ENCODE measurements at regions not wholly inside any gene's neighbourhood (a gene's known extent, or its start where the extent isn't known, plus 50 kb on each side); places are given as distances from the start of the nearest gene placed in this dataset.
"Not testable (repeated sequence)": the region's sequence is repeated elsewhere in the genome, so short reads cannot be mapped to it uniquely, and the experiment has no call there.

- Mint-ChIP-seq H3K9me3 (ENCODE audit: low read depth, unreplicated experiment) (no peaks in the 10 kb centered on the region), H3K27ac (ENCODE audit: unreplicated experiment) (no peak overlapping the region), H3K4me3 (ENCODE audit: low read depth, unreplicated experiment) (no peak overlapping the region), H3K36me3 (ENCODE audit: insufficient read depth, unreplicated experiment) (no peaks in the 10 kb centered on the region), H3K27me3 (ENCODE audit: unreplicated experiment) (peaks cover 42% of the 10 kb centered on the region), H3K4me1 (ENCODE audit: low read depth, unreplicated experiment) (no peaks in the 10 kb centered on the region)
- TF ChIP-seq CTCF (IDR thresholded peaks at IDR 0.05; ENCODE audit: unreplicated experiment) = no peak
- CTCF ChIA-PET = no interaction called here
- BruUV-seq (replicated peaks) = no TSS peak
- DNase-seq = no peak
- intact Hi-C loops (cut with micrococcal nuclease; ENCODE audit: unreplicated experiment) = no loop called here
Measured at GRCh38 chr1:9465640-9466039, 73.6 kb upstream of the SLC25A33 start.

- CTCF ChIA-PET = interaction anchor here (0.6 kb wide), 2 partner anchors 10 to 47 kb away, joined by 3 to 4 read pairs; no protein-coding TSS in a partner anchor
- intact Hi-C loops (cut with micrococcal nuclease; ENCODE audit: unreplicated experiment) = no loop called here
- Mint-ChIP-seq H3K27ac (ENCODE audit: unreplicated experiment) (no peak overlapping the region), H3K4me3 (ENCODE audit: low read depth, unreplicated experiment) (no peak overlapping the region), H3K9me3 (ENCODE audit: low read depth, unreplicated experiment) (no peaks in the 10 kb centered on the region), H3K36me3 (ENCODE audit: insufficient read depth, unreplicated experiment) (no peaks in the 10 kb centered on the region), H3K27me3 (ENCODE audit: unreplicated experiment) (peaks cover 56% of the 10 kb centered on the region), H3K4me1 (ENCODE audit: low read depth, unreplicated experiment) (no peaks in the 10 kb centered on the region)
- TF ChIP-seq CTCF (IDR thresholded peaks at IDR 0.05; ENCODE audit: unreplicated experiment) = no peak
- BruUV-seq (replicated peaks) = no TSS peak
- DNase-seq = no peak
Measured at GRCh38 chr1:9466780-9467758, 72.2 kb upstream of the SLC25A33 start.

- H3K4me1 Mint-ChIP-seq (ENCODE audit: low read depth, unreplicated experiment); H3K4me3 Mint-ChIP-seq (ENCODE audit: low read depth, unreplicated experiment); DNase-seq; H3K36me3 Mint-ChIP-seq (ENCODE audit: insufficient read depth, unreplicated experiment); BruUV-seq (replicated peaks); intact Hi-C loops (cut with micrococcal nuclease; ENCODE audit: unreplicated experiment); H3K9me3 Mint-ChIP-seq (ENCODE audit: low read depth, unreplicated experiment); H3K27ac Mint-ChIP-seq (ENCODE audit: unreplicated experiment); CTCF ChIA-PET: not testable (repeated sequence)
- peaks cover 71% of the 10 kb centered on the region for H3K27me3 Mint-ChIP-seq (ENCODE audit: unreplicated experiment)
Measured at GRCh38 chr1:9469882-9470281, 69.4 kb upstream of the SLC25A33 start.

- CTCF ChIA-PET = no interaction called here
- Mint-ChIP-seq H3K4me3 (ENCODE audit: low read depth, unreplicated experiment) (no peak overlapping the region), H3K27ac (ENCODE audit: unreplicated experiment) (no peak overlapping the region), H3K4me1 (ENCODE audit: low read depth, unreplicated experiment) (no peaks in the 10 kb centered on the region), H3K27me3 (ENCODE audit: unreplicated experiment) (peaks cover 67% of the 10 kb centered on the region), H3K9me3 (ENCODE audit: low read depth, unreplicated experiment) (no peaks in the 10 kb centered on the region), H3K36me3 (ENCODE audit: insufficient read depth, unreplicated experiment) (no peaks in the 10 kb centered on the region)
- BruUV-seq (replicated peaks) = no TSS peak
- no peak for TF ChIP-seq CTCF (IDR thresholded peaks at IDR 0.05; ENCODE audit: unreplicated experiment)
- no peak for DNase-seq
- intact Hi-C loops (cut with micrococcal nuclease; ENCODE audit: unreplicated experiment) = no loop called here
Measured at GRCh38 chr1:9471679-9472078, 67.6 kb upstream of the SLC25A33 start.
